B cell (primary cell): ENCODE measurements at regions not wholly inside any gene's neighbourhood (a gene's known extent, or its start where the extent isn't known, plus 50 kb on each side); places are given as distances from the start of the nearest gene placed in this dataset.

Experiments used
- ATAC-seq: fragments of 200-7000 bp; cut with Tn5 transposase; one replicate; pipeline ENCODE4 v1.10.0; 2021; ENCODE audit warnings: low read depth, mild to moderate bottlenecking, moderate number of reproducible peaks, moderate library complexity
- CTCF ChIA-PET: fragments of 350-600 bp; sonication (Branson Sonifier 250); formaldehyde crosslinking; loops from one replicate; lab custom pipeline; 2021; ENCODE audit warnings: antibody characterized with exemption, inconsistent platforms; lab: Charles Lee
- POLR2A ChIA-PET: fragments of 350-600 bp; sonication (Branson Sonifier 250); formaldehyde crosslinking; loops from one replicate; lab custom pipeline; 2021; ENCODE audit warnings: antibody characterized with exemption; lab: Charles Lee
- DNase-seq: peaks from one replicate; pipeline ENCODE4 v3.0.0; 2013
- H2AFZ ChIP-seq: 2 replicates; pipeline ENCODE4 v1.6.1; 2012; ENCODE audit warnings: mild to moderate bottlenecking, low read depth, low read length; ENCODE audit not compliant: insufficient read depth, poor library complexity, severe bottlenecking
- H3K27ac ChIP-seq, 2 donors: 1 replicate in 1 of 2; 2 replicates in 1 of 2; pipeline ENCODE4 v1.5.1; 2012 to 2013; ENCODE audit warnings: low read length in 2 of 2, mild to moderate bottlenecking in 2 of 2, moderate library complexity in 1 of 2
- H3K27me3 ChIP-seq, 4 experiments: fragments of 200-600 bp in 1 of 4; sonication (generic) in 1 of 4; replicated peaks in 1 of 4; 1 replicate in 2 of 4; 2 replicates in 2 of 4; pipeline versions ENCODE4 v1.6.1 to v1.7.0; 2013 to 2016; ENCODE audit warnings: low read length in 3 of 4, mild to moderate bottlenecking in 2 of 4, mixed read lengths in 1 of 4, moderate library complexity in 1 of 4; ENCODE audit not compliant: insufficient read depth in 4 of 4, control insufficient read depth in 3 of 4; ENCODE audit errors: control extremely low read depth in 1 of 4
- H3K36me3 ChIP-seq, 2 experiments: replicated peaks in 1 of 2; 1 replicate in 1 of 2; 2 replicates in 1 of 2; pipeline versions ENCODE4 v1.6.1 to v1.7.1; 2013; ENCODE audit warnings: low read length in 1 of 2; ENCODE audit not compliant: insufficient read depth in 2 of 2, control insufficient read depth in 1 of 2; ENCODE audit errors: control extremely low read depth in 1 of 2, extremely low read depth in 1 of 2
- H3K4me1 ChIP-seq, 2 donors: fragments of 200-600 bp in 1 of 2; sonication (generic) in 1 of 2; 1 replicate in 1 of 2; 2 replicates in 1 of 2; pipeline versions ENCODE4 v1.5.1 to v1.6.1; 2013 to 2017; ENCODE audit warnings: low read length in 2 of 2; ENCODE audit not compliant: control insufficient read depth in 2 of 2, insufficient read depth in 2 of 2
- H3K4me2 ChIP-seq: replicated peaks from 2 replicates; pipeline ENCODE3; 2012; ENCODE audit warnings: mild to moderate bottlenecking, low read depth, low read length; ENCODE audit not compliant: poor library complexity, severe bottlenecking
- H3K4me3 ChIP-seq, 5 experiments: fragments of 200-600 bp in 1 of 5; sonication (generic) in 1 of 5; 1 replicate in 3 of 5; 2 replicates in 2 of 5; pipeline versions ENCODE4 v1.5.1 to v1.7.0; 2011 to 2016; ENCODE audit warnings: low read length in 4 of 5, mild to moderate bottlenecking in 4 of 5, low read depth in 2 of 5, control low read depth in 1 of 5, moderate library complexity in 1 of 5; ENCODE audit not compliant: insufficient read depth in 1 of 5; ENCODE audit errors: control extremely low read depth in 1 of 5, extremely low read depth in 1 of 5
- H3K79me2 ChIP-seq: fragments of 200-600 bp; sonication (generic); one replicate; pipeline ENCODE4 v1.6.0; 2016; ENCODE audit warnings: low read length; ENCODE audit not compliant: control insufficient read depth, insufficient read depth
- H3K9ac ChIP-seq: fragments of 200-600 bp; sonication (generic); 2 replicates; pipeline ENCODE4 v1.6.1; 2017; ENCODE audit warnings: mild to moderate bottlenecking, low read length, moderate library complexity
- H3K9me3 ChIP-seq, 3 donors: one replicate each; pipeline versions ENCODE4 v1.6.1 to v1.7.1; 2013; ENCODE audit warnings: low read length in 2 of 3; ENCODE audit not compliant: control insufficient read depth in 2 of 3, insufficient read depth in 1 of 3; ENCODE audit errors: control extremely low read depth in 1 of 3
- H4K20me1 ChIP-seq: 2 replicates; pipeline ENCODE4 v1.6.0; 2012; ENCODE audit warnings: mild to moderate bottlenecking, low read length; ENCODE audit not compliant: insufficient read depth, control insufficient read depth, poor library complexity, severe bottlenecking
- H3K27ac Mint-ChIP-seq: one replicate; pipeline ENCODE4 v1.8.0; 2021; ENCODE audit warnings: mixed read lengths
- H3K27me3 Mint-ChIP-seq: one replicate; pipeline ENCODE4 v1.8.0; 2021; ENCODE audit warnings: mixed read lengths
- H3K4me1 Mint-ChIP-seq: one replicate; pipeline ENCODE4 v1.8.0; 2021; ENCODE audit warnings: mixed read lengths
- H3K4me3 Mint-ChIP-seq: one replicate; pipeline ENCODE4 v1.8.0; 2021; ENCODE audit warnings: mixed read lengths
- H3K9me3 Mint-ChIP-seq: one replicate; pipeline ENCODE4 v1.8.0; 2022; ENCODE audit warnings: mixed read lengths; ENCODE audit not compliant: insufficient read depth
- CTCF ChIP-seq: fragments of 200-600 bp; IDR thresholded peaks from one replicate; pipeline ENCODE4 v1.8.0; 2022; ENCODE audit warnings: antibody characterized with exemption, mild to moderate bottlenecking
- EZH2 ChIP-seq: IDR thresholded peaks from 2 replicates; pipeline ENCODE4 v1.6.1; 2012; ENCODE audit warnings: borderline replicate concordance, low read depth, mild to moderate bottlenecking, moderate library complexity, low read length; ENCODE audit not compliant: insufficient read depth, poor library complexity, severe bottlenecking
- WGBS: methylation state at CpG from one replicate; pipeline ENCODE4 v1.1.5; 2013; ENCODE audit warnings: missing lambda C conversion rate; ENCODE audit not compliant: insufficient coverage; 5-methylcytosine and 5-hydroxymethylcytosine counted together
- intact Hi-C: fragments of 100-400 bp; cut with micrococcal nuclease; formaldehyde crosslinking; loops from one replicate; pipeline ENCODE4 v1.10.0; 2022

- Mint-ChIP-seq H3K27me3 (no peaks in the 10 kb centered on the region), H3K4me3 (no peak overlapping the region), H3K9me3 (no peaks in the 10 kb centered on the region), H3K27ac (no peak overlapping the region), H3K4me1 (no peaks in the 10 kb centered on the region)
- no peaks in the 10 kb centered on the region for H4K20me1 ChIP-seq
- no peak for DNase-seq
- peaks cover 0 to 3% (median 0%) of the 10 kb centered on the region in 3 donors for H3K9me3 ChIP-seq
- H3K27me3 ChIP-seq = no peaks in the 10 kb centered on the region
- no peak overlapping the region for H3K9ac ChIP-seq
- no peak overlapping the region for H3K27ac ChIP-seq
- H2AFZ ChIP-seq = no peak overlapping the region
- H3K79me2 ChIP-seq = no peaks in the 10 kb centered on the region
- POLR2A ChIA-PET = no interaction called here
- CTCF ChIA-PET = no interaction called here
- intact Hi-C loops = no loop called here
- TF ChIP-seq EZH2 = no peak
- no peak for TF ChIP-seq CTCF
- no peak overlapping the region for H3K4me2 ChIP-seq
- no peak overlapping the region for H3K4me3 ChIP-seq
- WGBS = 38% methylated on average over 1 of the region's 1 CpG
- H3K4me1 ChIP-seq = no peaks in the 10 kb centered on the region
- ATAC-seq = no peak
- no peaks in the 10 kb centered on the region for H3K36me3 ChIP-seq
These were observed 215.8 kb upstream of the DAB2 start for GRCh38 chr5:39640552-39640951.

- ATAC-seq (no peak), DNase-seq (no peak)
- no peaks in the 10 kb centered on the region for H3K79me2 ChIP-seq
- no peaks in the 10 kb centered on the region for H3K36me3 ChIP-seq
- H3K9ac ChIP-seq = no peak overlapping the region
- no peak overlapping the region for H3K4me2 ChIP-seq
- H3K27me3 Mint-ChIP-seq = no peaks in the 10 kb centered on the region
- H3K9me3 ChIP-seq = peaks cover 0 to 3% (median 0%) of the 10 kb centered on the region in 3 donors
- WGBS = 75% methylated on average over 2 of the region's 3 CpGs
- CTCF ChIA-PET = no interaction called here
- no peaks in the 10 kb centered on the region for H4K20me1 ChIP-seq
- H3K4me1 ChIP-seq = no peaks in the 10 kb centered on the region
- no peak overlapping the region for H3K27ac Mint-ChIP-seq
- H3K27ac ChIP-seq = no peak overlapping the region
- H3K27me3 ChIP-seq = no peaks in the 10 kb centered on the region
- TF ChIP-seq CTCF = no peak
- no peak for TF ChIP-seq EZH2
- no peaks in the 10 kb centered on the region for H3K9me3 Mint-ChIP-seq
- no peak overlapping the region for H2AFZ ChIP-seq
- no peaks in the 10 kb centered on the region for H3K4me1 Mint-ChIP-seq
- no peak overlapping the region for H3K4me3 ChIP-seq
- no peak overlapping the region for H3K4me3 Mint-ChIP-seq
- POLR2A ChIA-PET = no interaction called here
- intact Hi-C loops = no loop called here
These were observed 214.9 kb upstream of the DAB2 start for GRCh38 chr5:39639618-39640089.
